PFSK-1 (cell line): ENCODE measurements at regions not wholly inside any gene's neighbourhood (a gene's known extent, or its start where the extent isn't known, plus 50 kb on each side); places are given as distances from the start of the nearest gene placed in this dataset.

Experiments
- POLR2AphosphoS5 ChIP-seq: IDR thresholded peaks from 2 replicates; pipeline ENCODE4 v1.6.1; 2012; ENCODE audit warnings: low read depth, mild to moderate bottlenecking, control low read depth, low read length, moderate library complexity
- SIN3A ChIP-seq: IDR thresholded peaks from 2 replicates; pipeline ENCODE4 v1.6.1; 2012; ENCODE audit warnings: mild to moderate bottlenecking, low read length, moderate library complexity, borderline replicate concordance; ENCODE audit not compliant: insufficient read depth
- TAF1 ChIP-seq: IDR thresholded peaks from 2 replicates; pipeline ENCODE4 v1.6.1; 2012; ENCODE audit warnings: low read length, control low read depth, borderline replicate concordance; ENCODE audit not compliant: insufficient read depth

DNA sequence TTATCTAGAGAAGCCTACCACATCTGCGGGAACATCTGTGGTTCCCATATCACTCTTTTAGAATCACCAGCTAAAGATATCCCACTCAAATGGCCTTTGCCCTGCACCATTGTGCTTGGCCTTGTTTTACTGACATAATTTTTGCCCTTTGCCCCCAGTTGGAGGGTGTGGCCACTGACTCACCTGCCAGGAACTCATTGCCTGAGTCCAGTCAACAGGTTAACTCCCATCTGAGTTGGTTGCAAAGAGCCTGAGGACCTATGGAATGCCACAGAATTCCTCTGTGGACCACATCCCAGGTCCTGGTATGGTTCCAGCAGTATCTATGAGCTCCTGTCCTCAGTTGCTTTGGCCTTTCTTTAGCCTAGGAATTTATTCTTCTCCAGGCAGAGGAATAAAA, 55.7 kb upstream of the PTGR2 start:
- TF ChIP-seq POLR2AphosphoS5 (no peak), SIN3A (no peak), TAF1 (no peak)
